ENCODE measurements at regions not wholly inside any gene's neighbourhood (a gene's known extent, or its start where the extent isn't known, plus 50 kb on each side); places are given as distances from the start of the nearest gene placed in this dataset.

GRCh38 chr22:19648419-19648929 is 65.8 kb upstream of the SEPTIN5 start:
- TF ChIP-seq CTCF (IDR thresholded peaks at IDR 0.05 in 4 of 5, conservative IDR thresholded peaks at IDR 0.05 in 1 of 5) = no peak
- no peak for TF ChIP-seq POLR2A (IDR thresholded peaks at IDR 0.05)
- Histone ChIP-seq H3K27ac (no peak overlapping the region), H3K27me3 (peaks cover 0 to 16% (median 2%) of the 10 kb centered on the region in 3 donors), H3K4me1 (no peaks in the 10 kb centered on the region), H3K9me3 (peaks cover 0 to 8% (median 2%) of the 10 kb centered on the region in 3 donors), H3K36me3 (no peaks in the 10 kb centered on the region), H3K4me3 (no peak overlapping the region)
- intact Hi-C loops (cut with DNase I; ENCODE audit: low total_unique reads) (no loop called here), in situ Hi-C loops (cut with MboI; ENCODE audit: low sequenced_read_pairs in 4 of 4) (loop anchor here in 3 of 4 donors (25.0 kb wide), 4 partner anchors 261 to 686 kb away; partner anchors contain the start of genes ESS2 (in 1 of the 3) and TSSK2 (in 1 of the 3))
- no peak for ATAC-seq
- DNase-seq = no peak

GRCh38 chr22:19652316-19652715 is 62.0 kb upstream of the SEPTIN5 start:
- ATAC-seq = no peak
- H3K27me3 ChIP-seq = peaks cover 0 to 16% (median 0%) of the 10 kb centered on the region in 3 donors

GRCh38 chr22:19654338-19654987 is 59.8 kb upstream of the SEPTIN5 start:
- Histone ChIP-seq H3K9me3 (peaks cover 0 to under 1% (median 0%) of the 10 kb centered on the region in 3 donors), H3K4me3 (no peak overlapping the region), H3K27me3 (peaks cover 0 to 5% (median 0%) of the 10 kb centered on the region in 3 donors), H3K36me3 (no peaks in the 10 kb centered on the region), H3K4me1 (no peaks in the 10 kb centered on the region), H3K27ac (no peak overlapping the region)
- ATAC-seq (no peak), DNase-seq (no peak)
- TF ChIP-seq CTCF (IDR thresholded peaks at IDR 0.05 in 4 of 5, conservative IDR thresholded peaks at IDR 0.05 in 1 of 5) (no peak), POLR2A (IDR thresholded peaks at IDR 0.05) (no peak)
- intact Hi-C loops (cut with DNase I; ENCODE audit: low total_unique reads) = no loop called here
- in situ Hi-C loops (cut with MboI; ENCODE audit: low sequenced_read_pairs in 4 of 4) = no loop called here

More at GRCh38 chr22:19652316-19652715, 62.0 kb upstream of the SEPTIN5 start:
- no peak overlapping the region for H3K4me3 ChIP-seq
- no peak overlapping the region for H3K27ac ChIP-seq
- in situ Hi-C loops (cut with MboI; ENCODE audit: low sequenced_read_pairs in 4 of 4) = no loop called here
- peaks cover 0 to 8% (median 2%) of the 10 kb centered on the region in 3 donors for H3K9me3 ChIP-seq
- no peak for TF ChIP-seq POLR2A (IDR thresholded peaks at IDR 0.05)
- TF ChIP-seq CTCF (IDR thresholded peaks at IDR 0.05 in 4 of 5, conservative IDR thresholded peaks at IDR 0.05 in 1 of 5) = no peak
- H3K4me1 ChIP-seq = no peaks in the 10 kb centered on the region
- H3K36me3 ChIP-seq = no peaks in the 10 kb centered on the region
- intact Hi-C loops (cut with DNase I; ENCODE audit: low total_unique reads) = no loop called here
- DNase-seq = no peak

- Histone ChIP-seq H3K4me3 (no peak overlapping the region), H3K36me3 (no peaks in the 10 kb centered on the region), H3K27ac (no peak overlapping the region), H3K9me3 (no peaks in the 10 kb centered on the region), H3K27me3 (peaks cover 0 to under 1% (median 0%) of the 10 kb centered on the region in 3 donors), H3K4me1 (no peaks in the 10 kb centered on the region)
- TF ChIP-seq POLR2A (IDR thresholded peaks at IDR 0.05) = no peak
- no peak for TF ChIP-seq CTCF (IDR thresholded peaks at IDR 0.05 in 4 of 5, conservative IDR thresholded peaks at IDR 0.05 in 1 of 5)
- DNase-seq (no peak), ATAC-seq (no peak)
- in situ Hi-C loops (cut with MboI; ENCODE audit: low sequenced_read_pairs in 4 of 4) (no loop called here), intact Hi-C loops (cut with DNase I; ENCODE audit: low total_unique reads) (no loop called here)
These were observed 58.9 kb upstream of the SEPTIN5 start for GRCh38 chr22:19655399-19655798.

Data from gastrocnemius medialis (tissue), 4 donors.